ENCODE measurements at regions not wholly inside any gene's neighbourhood (a gene's known extent, or its start where the extent isn't known, plus 50 kb on each side); places are given as distances from the start of the nearest gene placed in this dataset.

DNA sequence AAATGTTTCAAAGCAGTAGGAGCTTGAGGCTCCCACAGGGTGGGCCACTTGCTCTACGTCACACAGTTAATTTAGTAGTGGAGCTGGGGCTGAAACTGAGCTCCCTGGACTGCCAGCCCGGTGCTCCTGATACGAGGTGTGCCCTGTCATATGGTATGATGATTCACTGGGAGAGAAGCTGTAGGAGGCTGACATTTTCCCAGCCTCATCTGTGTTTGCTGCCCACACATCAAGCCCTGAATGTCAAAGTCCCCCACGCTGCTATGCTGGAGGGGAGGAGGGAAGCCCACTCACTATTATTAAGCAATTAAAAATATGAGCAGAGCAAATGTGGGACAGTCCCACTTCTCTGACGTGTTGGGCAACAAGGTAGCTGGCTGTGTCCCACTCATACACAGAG lies 81.2 kb upstream of the SORCS3 start:
- H3K4me3 ChIP-seq (ENCODE audit: low read depth, low read length) = no peak overlapping the region
- in situ Hi-C loops (cut with HindIII; ENCODE audit: low sequenced_read_pairs) = no loop called here
- TF ChIP-seq, protein P1, sequence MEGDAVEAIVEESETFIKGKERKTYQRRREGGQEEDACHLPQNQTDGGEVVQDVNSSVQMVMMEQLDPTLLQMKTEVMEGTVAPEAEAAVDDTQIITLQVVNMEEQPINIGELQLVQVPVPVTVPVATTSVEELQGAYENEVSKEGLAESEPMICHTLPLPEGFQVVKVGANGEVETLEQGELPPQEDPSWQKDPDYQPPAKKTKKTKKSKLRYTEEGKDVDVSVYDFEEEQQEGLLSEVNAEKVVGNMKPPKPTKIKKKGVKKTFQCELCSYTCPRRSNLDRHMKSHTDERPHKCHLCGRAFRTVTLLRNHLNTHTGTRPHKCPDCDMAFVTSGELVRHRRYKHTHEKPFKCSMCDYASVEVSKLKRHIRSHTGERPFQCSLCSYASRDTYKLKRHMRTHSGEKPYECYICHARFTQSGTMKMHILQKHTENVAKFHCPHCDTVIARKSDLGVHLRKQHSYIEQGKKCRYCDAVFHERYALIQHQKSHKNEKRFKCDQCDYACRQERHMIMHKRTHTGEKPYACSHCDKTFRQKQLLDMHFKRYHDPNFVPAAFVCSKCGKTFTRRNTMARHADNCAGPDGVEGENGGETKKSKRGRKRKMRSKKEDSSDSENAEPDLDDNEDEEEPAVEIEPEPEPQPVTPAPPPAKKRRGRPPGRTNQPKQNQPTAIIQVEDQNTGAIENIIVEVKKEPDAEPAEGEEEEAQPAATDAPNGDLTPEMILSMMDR (IDR thresholded peaks at IDR 0.05; ENCODE audit: low read depth, low read length) = no peak
- DNase-seq (ENCODE audit: low read depth, low spot score) = no peak

DNA sequence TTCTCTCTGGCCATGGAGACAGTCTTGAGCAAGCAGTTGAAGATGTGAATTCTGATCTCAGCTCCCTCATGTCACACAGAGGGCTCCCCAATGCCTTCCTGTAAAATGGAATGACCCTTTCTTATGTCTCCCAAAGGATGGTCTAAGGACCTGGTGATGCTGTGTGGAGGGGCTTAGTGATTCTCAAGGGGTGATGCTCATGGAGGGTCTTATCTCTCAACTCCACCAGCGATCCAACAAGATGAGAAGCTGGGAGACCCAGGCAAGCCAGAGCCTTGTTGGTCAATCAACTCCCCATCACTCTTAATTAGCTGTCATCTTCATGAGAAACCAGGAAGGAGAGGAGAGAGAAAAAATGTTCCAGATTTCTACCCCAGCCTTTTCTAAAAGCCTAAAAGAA lies 78.0 kb upstream of the SORCS3 start:
- in situ Hi-C loops (cut with HindIII; ENCODE audit: low sequenced_read_pairs) = no loop called here
- TF ChIP-seq, protein P1 (IDR thresholded peaks at IDR 0.05; ENCODE audit: low read depth, low read length) = no peak
- H3K4me3 ChIP-seq (ENCODE audit: low read depth, low read length) = no peak overlapping the region
- no peak for DNase-seq (ENCODE audit: low read depth, low spot score)

DNA sequence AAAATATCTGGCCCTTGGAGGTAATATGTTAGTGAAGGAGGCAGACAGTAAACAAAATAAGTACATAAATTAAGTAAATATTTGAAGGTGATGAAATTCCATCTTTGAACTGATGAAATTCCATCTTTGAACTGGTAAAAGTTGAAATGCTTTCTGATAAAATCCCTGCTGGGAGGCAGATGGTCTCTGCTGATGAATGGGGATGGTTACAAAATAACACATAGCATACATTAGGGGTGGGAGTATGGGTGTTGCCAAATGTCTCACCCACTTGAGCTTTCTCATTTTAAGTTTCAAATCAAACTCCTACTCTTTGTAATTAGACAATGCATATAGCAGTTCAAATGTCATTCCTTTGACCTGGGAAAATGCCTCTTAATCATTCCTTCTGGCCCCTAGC lies 77.5 kb upstream of the SORCS3 start:
- no peak for DNase-seq (ENCODE audit: low read depth, low spot score)
- H3K4me3 ChIP-seq (ENCODE audit: low read depth, low read length) = no peak overlapping the region
- in situ Hi-C loops (cut with HindIII; ENCODE audit: low sequenced_read_pairs) = no loop called here
- TF ChIP-seq, protein P1 (IDR thresholded peaks at IDR 0.05; ENCODE audit: low read depth, low read length) = no peak

DNA sequence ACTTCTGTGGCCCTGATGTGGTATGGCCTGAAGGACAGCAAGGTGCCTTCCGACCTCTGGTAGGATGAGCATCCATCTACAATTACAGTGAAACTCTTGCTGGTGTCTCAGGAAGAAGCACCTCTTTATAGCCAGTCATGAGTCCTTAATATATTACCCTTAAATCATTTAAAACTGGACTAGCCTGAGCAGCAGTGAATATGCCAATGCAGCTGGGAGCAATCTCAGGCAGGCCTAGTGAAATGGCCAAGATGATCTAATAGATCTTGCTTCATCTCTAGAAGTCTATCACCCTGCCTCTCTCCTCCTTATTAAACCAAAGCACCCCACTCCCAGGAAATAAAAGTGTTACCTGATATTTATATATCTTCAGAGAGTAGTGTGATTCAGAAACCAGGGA lies 66.7 kb upstream of the SORCS3 start:
- DNase-seq (ENCODE audit: low read depth, low spot score) = no peak
- H3K4me3 ChIP-seq (ENCODE audit: low read depth, low read length) = no peak overlapping the region
- TF ChIP-seq, protein P1 (IDR thresholded peaks at IDR 0.05; ENCODE audit: low read depth, low read length) = no peak
- in situ Hi-C loops (cut with HindIII; ENCODE audit: low sequenced_read_pairs) = no loop called here

DNA sequence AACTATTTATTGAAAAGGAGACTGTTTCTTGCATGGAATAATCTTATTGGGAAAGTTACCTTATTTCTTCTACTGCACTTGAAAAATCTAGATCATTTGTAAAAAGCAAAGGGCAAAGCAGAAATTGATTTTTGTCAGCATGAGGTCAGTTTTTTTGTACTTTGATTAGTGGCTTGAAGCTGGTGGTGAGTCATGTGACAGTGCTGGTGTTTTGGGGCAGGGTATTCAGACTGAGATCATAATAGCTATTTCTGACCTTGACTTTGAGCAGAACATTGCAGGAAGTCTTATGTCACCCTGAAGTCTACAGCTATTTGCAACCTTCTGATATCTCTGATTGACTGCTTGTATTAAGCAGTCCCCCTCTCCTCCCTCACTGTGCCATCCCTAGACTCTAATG lies 66.3 kb upstream of the SORCS3 start:
- DNase-seq (ENCODE audit: low read depth, low spot score) = no peak
- in situ Hi-C loops (cut with HindIII; ENCODE audit: low sequenced_read_pairs) = no loop called here

DNA sequence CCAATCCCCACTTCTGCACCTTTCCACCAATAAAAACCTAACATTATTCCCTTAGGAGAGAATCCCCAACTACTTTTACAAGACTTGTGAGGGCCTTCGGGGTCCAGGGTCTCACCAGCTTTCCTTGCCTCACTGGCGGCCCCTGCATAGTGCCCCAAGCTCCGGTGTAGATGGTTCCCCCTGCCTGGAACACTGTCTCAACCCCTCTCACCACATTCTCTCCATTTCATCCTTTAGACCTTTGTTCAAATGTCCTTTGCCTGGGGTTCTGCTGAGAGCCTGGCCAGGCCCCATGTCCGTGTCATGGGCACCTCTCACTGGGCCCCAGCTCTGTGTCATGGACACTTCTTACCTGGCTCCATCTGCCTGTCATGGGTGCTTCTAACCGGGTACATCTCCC lies 64.5 kb upstream of the SORCS3 start:
- TF ChIP-seq, protein P1 (IDR thresholded peaks at IDR 0.05; ENCODE audit: low read depth, low read length) = no peak
- no peak overlapping the region for H3K4me3 ChIP-seq (ENCODE audit: low read depth, low read length)
- no peak for DNase-seq (ENCODE audit: low read depth, low spot score)
- in situ Hi-C loops (cut with HindIII; ENCODE audit: low sequenced_read_pairs) = no loop called here

More for the DNA sequence above, 66.3 kb upstream of the SORCS3 start:
- no peak overlapping the region for H3K4me3 ChIP-seq (ENCODE audit: low read depth, low read length)
- TF ChIP-seq, protein P1 (IDR thresholded peaks at IDR 0.05; ENCODE audit: low read depth, low read length) = no peak

DNA sequence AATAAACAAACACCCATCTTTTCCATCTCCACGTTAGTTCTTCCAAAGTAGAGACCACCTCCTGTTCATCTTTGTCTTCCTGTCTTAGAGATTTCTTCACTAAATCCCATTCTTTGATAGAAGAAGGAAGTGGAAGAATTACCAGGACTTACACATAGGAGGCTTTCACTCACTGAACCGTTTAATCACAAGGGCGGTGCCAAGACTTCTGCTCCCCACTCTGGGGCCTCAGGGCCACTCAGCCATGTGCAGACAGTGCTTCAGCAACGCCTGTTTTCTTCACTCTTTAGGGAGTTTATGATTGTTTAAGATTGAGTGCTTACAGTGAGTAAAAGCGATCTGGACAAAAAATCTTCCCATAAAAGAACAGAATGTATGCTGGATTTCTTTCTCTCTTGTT lies 63.9 kb upstream of the SORCS3 start:
- no peak for DNase-seq (ENCODE audit: low read depth, low spot score)
- TF ChIP-seq, protein P1 (IDR thresholded peaks at IDR 0.05; ENCODE audit: low read depth, low read length) = no peak
- H3K4me3 ChIP-seq (ENCODE audit: low read depth, low read length) = no peak overlapping the region
- in situ Hi-C loops (cut with HindIII; ENCODE audit: low sequenced_read_pairs) = no loop called here

Measured in astrocyte of the spinal cord (primary cell).